Stomach (tissue), 8 donors: ENCODE measurements at regions not wholly inside any gene's neighbourhood (a gene's known extent, or its start where the extent isn't known, plus 50 kb on each side); places are given as distances from the start of the nearest gene placed in this dataset.

Source experiments
- DNase-seq, 2 donors: peaks; one replicate each; pipeline versions ENCODE4 v3.0.0 to v3.0.0-alpha.2; 2013 to 2019
- H3K27ac ChIP-seq, 5 donors: fragments of 200-600 bp in 4 of 5; sonication (generic) in 4 of 5; one replicate each; pipeline ENCODE4 v1.5.1; 2013 to 2019; ENCODE audit warnings: mild to moderate bottlenecking in 1 of 5, moderate library complexity in 1 of 5
- H3K27me3 ChIP-seq, 3 donors: fragments of 200-600 bp; sonication (generic); one replicate each; pipeline ENCODE4 v1.5.1; 2017 to 2019; ENCODE audit warnings: mixed run types in 1 of 3
- H3K36me3 ChIP-seq, 4 donors: fragments of 200-600 bp; sonication (generic); 1 replicate in 3 of 4; 2 replicates in 1 of 4; pipeline ENCODE4 v1.5.1; 2016 to 2019
- H3K4me1 ChIP-seq, 4 donors: fragments of 200-600 bp; sonication (generic); one replicate each; pipeline ENCODE4 v1.5.1; 2016 to 2019
- H3K4me3 ChIP-seq, 4 donors: fragments of 200-600 bp; sonication (generic) in 3 of 4; one replicate each; pipeline ENCODE4 v1.5.1; 2016 to 2019; ENCODE audit warnings: mild to moderate bottlenecking in 1 of 4
- H3K9me3 ChIP-seq, 4 donors: fragments of 200-600 bp; sonication (generic); one replicate each; pipeline ENCODE4 v1.5.1; 2016 to 2019
- CTCF ChIP-seq, 7 experiments: fragments of 450-650 bp in 4 of 7; fragments of 200-600 bp in 3 of 7; sonication (generic) in 3 of 7; IDR thresholded peaks; one replicate each; pipeline ENCODE4 v1.5.1; 2016 to 2019; ENCODE audit warnings: antibody characterized with exemption in 7 of 7, control low read depth in 2 of 7, mild to moderate bottlenecking in 1 of 7
- EP300 ChIP-seq: sonication (generic); formaldehyde crosslinking; IDR thresholded peaks from one replicate; pipeline ENCODE4 v1.6.1; 2017; ENCODE audit warnings: antibody characterized with exemption
- POLR2A ChIP-seq, 4 donors: fragments of 450-650 bp; IDR thresholded peaks; one replicate each; pipeline ENCODE4 v1.6.1; 2016; ENCODE audit warnings: antibody characterized with exemption in 4 of 4, control low read depth in 2 of 4, mild to moderate bottlenecking in 1 of 4, moderate library complexity in 1 of 4
- POLR2AphosphoS5 ChIP-seq, 3 donors: sonication (generic); formaldehyde crosslinking; IDR thresholded peaks; one replicate each; pipeline ENCODE4 v1.6.1; 2016; ENCODE audit warnings: antibody characterized with exemption in 3 of 3
- WGBS, 5 donors: extraction: QIAGEN DNeasy Blood & Tissue Kit in 3 of 5; methylation state at CpG; one replicate each; pipeline versions ENCODE4 v1.1.5 to v1.1.7; 2013 to 2018; 5-methylcytosine and 5-hydroxymethylcytosine counted together
- intact Hi-C: fragments of 100-400 bp; cut with DNase I; formaldehyde crosslinking; loops from one replicate; pipeline ENCODE4 v1.15.1; 2023; ENCODE audit warnings: low total_unique reads
- donor health status: healthy with polysubstance abuse.
- donor health status: Bipolar disorder and iron deficiency.
- donor health status: healthy.

- intact Hi-C loops, result no loop called here
- Histone ChIP-seq H3K4me1 (peaks cover 0 to 6% (median 0%) of the 10 kb centered on the region in 4 donors), H3K27ac (no peak overlapping the region), H3K36me3 (no peaks in the 10 kb centered on the region), H3K4me3 (no peak overlapping the region), H3K9me3 (no peaks in the 10 kb centered on the region), H3K27me3 (no peaks in the 10 kb centered on the region)
- DNase-seq, result no peak
- no peak for TF ChIP-seq CTCF (IDR thresholded peaks at IDR 0.05)
- TF ChIP-seq POLR2AphosphoS5 (IDR thresholded peaks at IDR 0.05), result no peak
- no peak for TF ChIP-seq EP300
- 45 to 81% (median 70%) methylated on average over 1 of the region's 1 CpG for WGBS, 5 donors
Observed at GRCh38 chr1:228914700-228915099, 179.4 kb downstream of the RHOU start.

- H3K9me3 ChIP-seq, result no peaks in the 10 kb centered on the region
- no peaks in the 10 kb centered on the region for H3K36me3 ChIP-seq
- no peak overlapping the region for H3K4me3 ChIP-seq
- H3K27me3 ChIP-seq, result no peaks in the 10 kb centered on the region
- 89 to 97% (median 94%) methylated on average over 9 of the region's 9 CpGs for WGBS, 5 donors
- TF ChIP-seq POLR2AphosphoS5 (IDR thresholded peaks at IDR 0.05), result no peak
- TF ChIP-seq CTCF (IDR thresholded peaks at IDR 0.05), result no peak
- TF ChIP-seq EP300, result no peak
- no peak for TF ChIP-seq POLR2A (IDR thresholded peaks at IDR 0.05)
- H3K4me1 ChIP-seq, result peaks cover 0 to 6% (median 0%) of the 10 kb centered on the region in 4 donors
- intact Hi-C loops, result no loop called here
- no peak overlapping the region for H3K27ac ChIP-seq
- DNase-seq, result no peak
Observed at GRCh38 chr1:228917342-228917741, 182.1 kb downstream of the RHOU start.

- WGBS, 5 donors, result 83 to 96% (median 92%) methylated on average over 2 of the region's 2 CpGs
- TF ChIP-seq EP300, result no peak
- TF ChIP-seq CTCF (IDR thresholded peaks at IDR 0.05), result no peak
- no peak for TF ChIP-seq POLR2AphosphoS5 (IDR thresholded peaks at IDR 0.05)
- no peak for TF ChIP-seq POLR2A (IDR thresholded peaks at IDR 0.05)
- intact Hi-C loops, result no loop called here
Observed at GRCh38 chr1:228917755-228918154, 182.5 kb downstream of the RHOU start.

GRCh38 chr1:228918335-228918734, 183.1 kb downstream of the RHOU start:
- no peak for DNase-seq
- Histone ChIP-seq H3K9me3 (no peaks in the 10 kb centered on the region), H3K4me1 (peaks cover 0 to 6% (median 0%) of the 10 kb centered on the region in 4 donors), H3K27me3 (no peaks in the 10 kb centered on the region), H3K27ac (no peak overlapping the region), H3K4me3 (no peak overlapping the region), H3K36me3 (no peaks in the 10 kb centered on the region)
- intact Hi-C loops, result no loop called here
- 50 to 69% (median 59%) methylated on average over 4 of the region's 4 CpGs for WGBS, 5 donors
- TF ChIP-seq EP300, result no peak

More at GRCh38 chr1:228917755-228918154, 182.5 kb downstream of the RHOU start:
- Histone ChIP-seq H3K36me3 (no peaks in the 10 kb centered on the region), H3K27me3 (no peaks in the 10 kb centered on the region), H3K9me3 (no peaks in the 10 kb centered on the region), H3K27ac (no peak overlapping the region), H3K4me3 (no peak overlapping the region), H3K4me1 (peaks cover 0 to 6% (median 0%) of the 10 kb centered on the region in 4 donors)
- no peak for DNase-seq

GRCh38 chr1:228919914-228920313, 184.6 kb downstream of the RHOU start:
- 94 to 100% (median 100%) methylated on average over 1 of the region's 1 CpG for WGBS, 5 donors
- Histone ChIP-seq H3K36me3 (no peaks in the 10 kb centered on the region), H3K27me3 (no peaks in the 10 kb centered on the region), H3K4me3 (no peak overlapping the region), H3K4me1 (peaks cover 0 to 6% (median 0%) of the 10 kb centered on the region in 4 donors), H3K27ac (no peak overlapping the region), H3K9me3 (no peaks in the 10 kb centered on the region)
- TF ChIP-seq CTCF (IDR thresholded peaks at IDR 0.05), result no peak
- TF ChIP-seq POLR2AphosphoS5 (IDR thresholded peaks at IDR 0.05), result no peak
- no peak for TF ChIP-seq EP300
- no peak for TF ChIP-seq POLR2A (IDR thresholded peaks at IDR 0.05)
- intact Hi-C loops, result no loop called here
- DNase-seq, result no peak
